K562 (cell line): ENCODE measurements at regions not wholly inside any gene's neighbourhood (a gene's known extent, or its start where the extent isn't known, plus 50 kb on each side); places are given as distances from the start of the nearest gene placed in this dataset.

Experiments
- TARDBP ChIP-seq: fragments of 450-650 bp; IDR thresholded peaks from 2 replicates; pipeline ENCODE4 v1.6.1; 2016
- TF ChIP-seq, protein P1 (sequence below): fragments of 250-450 bp; sonication (Bioruptor Pico); IDR thresholded peaks from 2 replicates; pipeline ENCODE4 v1.4.0; 2020
- TF ChIP-seq, protein P2 (sequence below), 3 experiments: IDR thresholded peaks in 2 of 3; conservative IDR thresholded peaks in 1 of 3; 2 replicates each; pipeline ENCODE4 v1.5.1; 2011 to 2012; ENCODE audit warnings: low read length in 3 of 3, mild to moderate bottlenecking in 3 of 3, control low read depth in 2 of 3, improper control_type of control experiment in 1 of 3, inconsistent platforms in 1 of 3, low read depth in 1 of 3, mixed read lengths in 1 of 3, moderate library complexity in 1 of 3; ENCODE audit not compliant: insufficient read depth in 2 of 3
- TF ChIP-seq, protein P3 (sequence below): IDR thresholded peaks from 2 replicates; pipeline ENCODE4 v1.6.1; 2016; ENCODE audit warnings: missing genetic modification characterization, missing compliant biosample characterization

DNA sequence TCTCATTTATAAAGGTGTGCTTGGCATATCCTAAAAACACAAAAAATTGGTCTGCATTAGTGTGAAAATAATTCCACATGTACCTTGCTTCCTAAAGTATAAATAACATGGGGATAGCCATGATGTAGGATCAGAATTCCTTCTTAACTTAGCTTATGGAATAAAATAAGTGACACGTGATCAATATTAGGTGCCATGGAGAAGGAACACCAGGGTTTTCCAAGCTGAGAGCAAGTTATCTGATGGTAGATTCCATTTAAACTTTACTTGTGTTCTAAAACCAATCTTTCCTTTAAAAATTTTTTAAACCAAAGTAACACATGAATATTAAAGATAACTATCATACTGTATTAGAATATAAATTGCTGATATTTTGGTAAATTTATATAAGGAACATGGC is 300.5 kb downstream of the ZPLD1 start:
- TF ChIP-seq, protein P1, sequence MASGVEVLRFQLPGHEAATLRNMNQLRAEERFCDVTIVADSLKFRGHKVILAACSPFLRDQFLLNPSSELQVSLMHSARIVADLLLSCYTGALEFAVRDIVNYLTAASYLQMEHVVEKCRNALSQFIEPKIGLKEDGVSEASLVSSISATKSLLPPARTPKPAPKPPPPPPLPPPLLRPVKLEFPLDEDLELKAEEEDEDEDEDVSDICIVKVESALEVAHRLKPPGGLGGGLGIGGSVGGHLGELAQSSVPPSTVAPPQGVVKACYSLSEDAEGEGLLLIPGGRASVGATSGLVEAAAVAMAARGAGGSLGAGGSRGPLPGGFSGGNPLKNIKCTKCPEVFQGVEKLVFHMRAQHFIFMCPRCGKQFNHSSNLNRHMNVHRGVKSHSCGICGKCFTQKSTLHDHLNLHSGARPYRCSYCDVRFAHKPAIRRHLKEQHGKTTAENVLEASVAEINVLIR (CRISPR knock-in tag), result no peak
- TF ChIP-seq, protein P2, sequence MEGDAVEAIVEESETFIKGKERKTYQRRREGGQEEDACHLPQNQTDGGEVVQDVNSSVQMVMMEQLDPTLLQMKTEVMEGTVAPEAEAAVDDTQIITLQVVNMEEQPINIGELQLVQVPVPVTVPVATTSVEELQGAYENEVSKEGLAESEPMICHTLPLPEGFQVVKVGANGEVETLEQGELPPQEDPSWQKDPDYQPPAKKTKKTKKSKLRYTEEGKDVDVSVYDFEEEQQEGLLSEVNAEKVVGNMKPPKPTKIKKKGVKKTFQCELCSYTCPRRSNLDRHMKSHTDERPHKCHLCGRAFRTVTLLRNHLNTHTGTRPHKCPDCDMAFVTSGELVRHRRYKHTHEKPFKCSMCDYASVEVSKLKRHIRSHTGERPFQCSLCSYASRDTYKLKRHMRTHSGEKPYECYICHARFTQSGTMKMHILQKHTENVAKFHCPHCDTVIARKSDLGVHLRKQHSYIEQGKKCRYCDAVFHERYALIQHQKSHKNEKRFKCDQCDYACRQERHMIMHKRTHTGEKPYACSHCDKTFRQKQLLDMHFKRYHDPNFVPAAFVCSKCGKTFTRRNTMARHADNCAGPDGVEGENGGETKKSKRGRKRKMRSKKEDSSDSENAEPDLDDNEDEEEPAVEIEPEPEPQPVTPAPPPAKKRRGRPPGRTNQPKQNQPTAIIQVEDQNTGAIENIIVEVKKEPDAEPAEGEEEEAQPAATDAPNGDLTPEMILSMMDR (IDR thresholded peaks at IDR 0.05 in 2 of 3, conservative IDR thresholded peaks at IDR 0.05 in 1 of 3; ENCODE audit: insufficient read depth in 2 of 3, low read depth in 1 of 3, low read length in 3 of 3), result no peak
- TF ChIP-seq, protein P3, sequence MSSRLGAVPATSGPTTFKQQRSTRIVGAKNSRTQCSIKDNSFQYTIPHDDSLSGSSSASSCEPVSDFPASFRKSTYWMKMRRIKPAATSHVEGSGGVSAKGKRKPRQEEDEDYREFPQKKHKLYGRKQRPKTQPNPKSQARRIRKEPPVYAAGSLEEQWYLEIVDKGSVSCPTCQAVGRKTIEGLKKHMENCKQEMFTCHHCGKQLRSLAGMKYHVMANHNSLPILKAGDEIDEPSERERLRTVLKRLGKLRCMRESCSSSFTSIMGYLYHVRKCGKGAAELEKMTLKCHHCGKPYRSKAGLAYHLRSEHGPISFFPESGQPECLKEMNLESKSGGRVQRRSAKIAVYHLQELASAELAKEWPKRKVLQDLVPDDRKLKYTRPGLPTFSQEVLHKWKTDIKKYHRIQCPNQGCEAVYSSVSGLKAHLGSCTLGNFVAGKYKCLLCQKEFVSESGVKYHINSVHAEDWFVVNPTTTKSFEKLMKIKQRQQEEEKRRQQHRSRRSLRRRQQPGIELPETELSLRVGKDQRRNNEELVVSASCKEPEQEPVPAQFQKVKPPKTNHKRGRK, result no peak
- TF ChIP-seq TARDBP, result no peak
